ENCODE measurements at regions not wholly inside any gene's neighbourhood (a gene's known extent, or its start where the extent isn't known, plus 50 kb on each side); places are given as distances from the start of the nearest gene placed in this dataset.

DNA sequence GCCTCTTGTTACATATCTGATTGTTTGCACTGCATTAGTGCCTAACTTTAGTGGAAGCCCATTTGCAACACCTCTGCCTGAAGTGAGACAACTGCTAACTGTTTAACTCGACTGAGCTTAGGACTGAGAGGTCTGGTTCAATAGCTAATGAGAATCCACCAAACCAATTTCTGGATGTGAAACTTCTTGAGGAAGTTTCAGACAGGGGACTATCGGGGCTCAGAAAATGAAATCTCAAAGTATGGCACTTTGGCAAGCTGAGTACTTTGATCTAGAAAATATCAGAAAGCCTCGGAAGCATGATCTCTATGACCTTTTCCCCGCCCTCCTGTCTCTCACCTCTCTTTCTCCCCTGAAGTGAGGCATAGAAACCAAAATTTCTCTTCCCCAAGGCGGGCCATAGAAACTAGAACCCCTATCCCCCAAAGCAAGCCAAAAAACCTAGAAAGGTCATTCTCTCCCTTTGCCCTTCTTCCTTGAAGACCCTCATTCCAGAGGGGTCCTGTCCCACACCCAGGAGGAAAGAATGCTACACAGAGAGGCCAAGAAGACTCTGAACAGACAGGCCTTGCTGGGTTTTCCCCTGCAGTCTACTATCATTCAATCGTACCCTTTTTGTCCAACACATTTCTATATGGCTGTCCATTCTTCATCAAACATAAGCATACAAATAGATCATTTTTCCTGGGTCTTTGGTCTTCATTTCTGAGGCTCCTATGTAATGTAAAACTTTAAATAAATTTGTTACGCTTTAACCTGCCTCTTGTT, 69.6 kb upstream of the CREB1 start:
- TF ChIP-seq, protein P1, sequence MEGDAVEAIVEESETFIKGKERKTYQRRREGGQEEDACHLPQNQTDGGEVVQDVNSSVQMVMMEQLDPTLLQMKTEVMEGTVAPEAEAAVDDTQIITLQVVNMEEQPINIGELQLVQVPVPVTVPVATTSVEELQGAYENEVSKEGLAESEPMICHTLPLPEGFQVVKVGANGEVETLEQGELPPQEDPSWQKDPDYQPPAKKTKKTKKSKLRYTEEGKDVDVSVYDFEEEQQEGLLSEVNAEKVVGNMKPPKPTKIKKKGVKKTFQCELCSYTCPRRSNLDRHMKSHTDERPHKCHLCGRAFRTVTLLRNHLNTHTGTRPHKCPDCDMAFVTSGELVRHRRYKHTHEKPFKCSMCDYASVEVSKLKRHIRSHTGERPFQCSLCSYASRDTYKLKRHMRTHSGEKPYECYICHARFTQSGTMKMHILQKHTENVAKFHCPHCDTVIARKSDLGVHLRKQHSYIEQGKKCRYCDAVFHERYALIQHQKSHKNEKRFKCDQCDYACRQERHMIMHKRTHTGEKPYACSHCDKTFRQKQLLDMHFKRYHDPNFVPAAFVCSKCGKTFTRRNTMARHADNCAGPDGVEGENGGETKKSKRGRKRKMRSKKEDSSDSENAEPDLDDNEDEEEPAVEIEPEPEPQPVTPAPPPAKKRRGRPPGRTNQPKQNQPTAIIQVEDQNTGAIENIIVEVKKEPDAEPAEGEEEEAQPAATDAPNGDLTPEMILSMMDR (IDR thresholded peaks at IDR 0.05 in 8 of 11, conservative IDR thresholded peaks at IDR 0.05 in 3 of 11), result no peak
- no peak for TF ChIP-seq POLR2AphosphoS5 (IDR thresholded peaks at IDR 0.05)
